ENCODE measurements at regions not wholly inside any gene's neighbourhood (a gene's known extent, or its start where the extent isn't known, plus 50 kb on each side); places are given as distances from the start of the nearest gene placed in this dataset.
"Not testable (repeated sequence)": the region's sequence is repeated elsewhere in the genome, so short reads cannot be mapped to it uniquely, and the experiment has no call there.

DNA sequence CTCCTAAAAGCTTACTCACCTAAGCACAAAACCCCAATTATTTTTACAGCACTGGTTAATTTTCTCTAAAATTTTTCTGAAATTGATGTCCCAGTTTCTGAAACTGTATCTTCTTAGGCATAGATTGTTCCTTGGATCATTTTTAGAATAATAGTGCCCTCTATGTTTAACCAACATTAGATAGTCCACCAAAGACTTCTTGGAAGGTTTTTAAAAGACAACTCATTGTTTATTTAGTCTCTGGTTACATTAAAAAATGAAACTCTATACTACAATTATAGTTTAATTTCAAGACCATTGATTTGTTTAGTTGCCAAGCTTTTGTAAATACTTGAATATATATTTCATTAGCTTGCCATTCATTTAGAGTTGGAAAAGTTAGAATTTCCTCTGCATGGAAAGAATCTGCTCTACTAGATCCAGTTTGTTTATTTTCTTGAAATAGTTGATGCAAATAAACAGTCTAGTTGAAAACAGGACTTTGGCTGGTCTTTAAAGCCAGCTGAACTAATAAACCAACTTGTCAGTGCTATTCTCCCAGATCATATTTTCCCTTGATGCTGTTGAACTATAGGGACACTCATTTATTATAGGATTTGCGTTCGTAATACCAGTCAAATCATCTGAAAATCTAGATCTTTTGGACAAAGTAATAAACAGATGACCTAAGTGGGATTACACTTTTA is 990.5 kb downstream of the TLE1 start:
- no peak for DNase-seq

DNA sequence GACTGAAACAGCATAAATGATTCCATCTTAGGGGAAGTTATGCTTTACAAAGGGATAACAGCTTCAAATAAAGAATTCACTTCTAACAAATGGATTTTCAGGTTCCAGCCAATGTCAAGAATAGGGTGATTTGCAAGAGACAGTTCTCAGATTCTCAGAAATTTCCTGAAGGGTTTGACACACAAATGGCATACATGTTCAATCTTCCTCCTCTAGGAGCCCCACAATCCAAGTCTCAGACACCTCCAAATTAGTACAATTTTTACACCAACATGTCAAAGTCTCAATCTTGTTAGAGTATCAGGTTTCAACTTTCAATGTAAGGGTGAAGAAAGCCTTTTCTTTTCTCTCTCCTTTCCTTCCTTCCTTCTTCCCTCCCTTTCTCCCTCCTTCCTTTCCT is 996.6 kb downstream of the TLE1 start:
- DNase-seq: no peak

- no peak for DNase-seq
These were observed 998.1 kb downstream of the TLE1 start for GRCh38 chr9:80691229-80691628.

DNA sequence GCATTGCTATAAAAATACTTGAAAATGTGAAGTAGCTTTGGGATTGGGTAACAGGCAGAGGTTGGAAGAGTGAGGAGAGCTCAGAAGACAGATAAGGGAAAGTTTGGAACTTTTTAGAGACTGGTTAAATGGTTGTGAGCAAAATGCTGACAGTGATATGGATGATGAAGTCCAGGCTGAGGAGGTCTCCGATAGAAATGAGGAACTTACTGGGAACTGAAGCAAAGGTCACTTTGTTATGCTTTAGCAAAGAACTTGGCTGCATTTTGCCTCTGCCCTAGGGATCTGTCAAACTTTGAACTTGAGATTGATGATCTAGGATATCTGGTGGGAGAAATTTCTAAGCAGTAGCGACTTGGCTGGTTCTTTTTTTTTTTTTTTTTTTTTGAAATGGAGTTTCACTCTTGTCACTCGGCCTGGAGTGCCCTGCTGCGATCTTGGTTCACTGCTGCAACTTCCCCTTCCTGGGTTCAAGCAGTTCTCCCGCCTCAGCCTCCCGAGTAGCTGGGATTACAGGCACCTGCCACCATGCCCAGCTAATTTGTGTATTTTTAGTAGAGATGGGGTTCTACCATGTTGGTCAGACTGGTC is 998.9 kb downstream of the TLE1 start:
- no peak for DNase-seq

- no peak for DNase-seq
These were observed 1009.4 kb downstream of the TLE1 start for GRCh38 chr9:80679916-80680315.

DNA sequence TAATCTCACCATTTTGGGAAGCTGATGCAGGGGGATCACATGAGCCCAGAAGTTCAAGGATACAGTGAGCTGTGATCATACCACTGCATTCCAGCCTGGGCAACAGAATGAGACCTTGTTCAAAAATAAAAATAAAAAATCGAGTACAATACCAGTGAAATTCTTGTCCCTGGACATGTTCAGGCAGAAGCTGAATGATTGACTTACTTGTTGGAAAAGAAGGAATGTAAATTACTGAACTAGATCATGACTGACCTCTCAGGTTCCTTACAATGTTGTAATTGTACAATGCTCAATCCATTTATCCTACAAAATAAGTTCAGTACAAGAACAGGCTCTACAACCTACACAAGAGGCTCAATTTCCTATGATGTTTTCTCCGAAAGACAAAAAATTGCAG is 1010.4 kb downstream of the TLE1 start:
- DNase-seq: no peak

DNA sequence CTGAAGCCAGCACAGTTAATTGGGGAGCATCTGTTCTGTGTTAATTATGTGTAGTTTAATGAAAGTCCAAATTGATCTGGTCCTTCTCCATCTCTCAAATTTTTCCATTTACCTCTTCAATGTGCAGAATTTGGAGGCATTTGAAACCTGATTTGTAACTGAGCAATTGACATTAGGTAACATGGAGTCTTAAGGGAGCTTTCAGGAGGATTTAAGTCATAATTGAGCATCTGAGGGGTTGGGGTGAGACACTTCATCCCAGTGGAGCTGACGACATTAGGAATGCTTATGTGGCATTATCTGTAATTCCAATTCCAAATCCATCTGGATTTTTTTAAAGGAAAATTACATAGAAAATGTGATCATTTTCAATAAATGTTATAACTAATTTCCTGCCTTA is 1015.9 kb downstream of the TLE1 start:
- DNase-seq: no peak

- DNase-seq: no peak
These were observed 1023.9 kb downstream of the TLE1 start for GRCh38 chr9:80665479-80665878.

DNA sequence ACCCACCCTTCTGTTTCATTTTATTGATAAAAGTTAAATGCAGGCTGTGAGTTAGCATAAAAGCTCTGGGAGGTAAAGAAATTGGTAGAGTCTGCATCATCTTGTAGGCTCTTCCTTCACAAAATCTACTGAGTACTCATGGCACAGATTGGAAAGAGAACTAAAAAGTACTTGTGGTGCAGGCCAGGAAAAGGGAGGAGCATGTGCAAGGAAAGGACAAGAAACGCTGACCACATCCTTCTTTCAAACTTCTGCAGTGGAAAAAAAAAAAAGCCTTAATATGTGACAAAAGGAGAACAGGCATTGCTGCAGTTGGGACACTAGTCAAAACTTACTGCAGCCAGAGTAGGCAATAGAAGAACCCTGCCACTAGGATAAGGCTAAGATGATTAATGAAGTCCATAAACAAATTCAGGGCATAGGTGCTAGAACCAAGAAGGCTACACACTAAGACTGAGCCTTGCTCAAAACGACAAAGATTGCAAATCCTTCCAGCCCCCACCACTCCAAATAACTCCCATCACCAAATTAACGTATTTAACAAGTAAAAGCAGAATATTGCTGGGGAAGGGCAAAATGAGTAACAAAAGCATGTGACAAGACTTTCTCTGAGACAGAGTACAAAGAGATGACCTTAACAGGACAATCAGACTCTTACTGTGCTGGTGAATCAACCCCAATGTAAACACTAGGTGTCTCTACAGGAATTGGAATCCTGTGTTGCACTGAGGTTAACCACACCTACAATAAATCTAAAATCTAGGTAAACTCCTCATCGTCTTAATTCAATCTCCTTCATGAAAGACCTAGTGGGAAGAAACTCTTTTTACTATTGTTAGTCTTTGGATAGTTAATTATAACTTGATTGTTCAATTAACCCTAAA is 1024.8 kb downstream of the TLE1 start:
- no peak for DNase-seq

- DNase-seq: not testable (repeated sequence)
These were observed 1029.6 kb downstream of the TLE1 start for GRCh38 chr9:80659751-80660150.

GRCh38 chr9:80651044-80651443 is 1038.3 kb downstream of the TLE1 start:
- peak in 1 of 2 experiments; percentile 70 for DNase-seq

DNA sequence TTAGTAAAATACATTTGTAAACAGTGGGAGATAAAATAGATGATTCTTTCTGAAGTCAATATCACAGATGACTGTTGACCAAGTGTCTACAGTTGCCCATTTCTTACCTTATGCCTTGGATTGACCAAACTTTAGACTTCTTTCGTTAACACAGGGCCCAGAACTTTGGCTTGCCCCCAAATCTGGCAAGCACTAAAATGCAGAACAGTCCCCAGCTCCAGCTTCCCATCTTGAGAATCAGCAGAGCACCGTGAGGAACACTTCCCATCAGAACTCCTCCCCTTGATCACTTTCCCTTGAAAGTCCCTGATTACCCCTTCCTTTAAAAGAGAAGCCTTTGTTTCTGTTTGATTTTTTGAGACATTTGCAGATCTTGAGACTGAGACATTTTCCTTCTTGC is 1039.9 kb downstream of the TLE1 start:
- no peak for DNase-seq

DNA sequence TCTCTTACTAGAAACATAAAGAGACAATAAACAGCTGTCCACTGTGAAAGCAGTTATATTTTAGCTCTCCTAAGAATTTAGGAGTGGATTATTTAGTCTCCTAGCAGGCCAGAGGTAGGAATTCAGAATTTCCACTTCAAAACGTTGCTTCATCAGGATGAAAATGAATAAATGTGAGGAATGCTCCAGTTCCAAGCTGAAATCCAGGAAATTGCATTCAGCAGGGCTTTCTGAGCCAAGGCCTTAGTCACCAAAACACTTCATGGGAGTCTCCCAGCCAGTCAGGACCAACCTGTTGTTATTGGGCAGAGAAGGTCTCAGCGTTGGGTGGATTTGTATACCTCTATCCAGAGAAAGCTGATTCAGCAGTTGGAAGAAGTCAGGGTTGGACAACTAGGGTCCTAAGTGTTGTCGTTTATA is 1040.3 kb downstream of the TLE1 start:
- peak in 1 of 2 experiments; percentile 7 for DNase-seq

GRCh38 chr9:80648336-80648735 is 1041.0 kb downstream of the TLE1 start:
- DNase-seq: no peak

GRCh38 chr9:80646211-80646610 is 1043.1 kb downstream of the TLE1 start:
- DNase-seq: no peak

DNA sequence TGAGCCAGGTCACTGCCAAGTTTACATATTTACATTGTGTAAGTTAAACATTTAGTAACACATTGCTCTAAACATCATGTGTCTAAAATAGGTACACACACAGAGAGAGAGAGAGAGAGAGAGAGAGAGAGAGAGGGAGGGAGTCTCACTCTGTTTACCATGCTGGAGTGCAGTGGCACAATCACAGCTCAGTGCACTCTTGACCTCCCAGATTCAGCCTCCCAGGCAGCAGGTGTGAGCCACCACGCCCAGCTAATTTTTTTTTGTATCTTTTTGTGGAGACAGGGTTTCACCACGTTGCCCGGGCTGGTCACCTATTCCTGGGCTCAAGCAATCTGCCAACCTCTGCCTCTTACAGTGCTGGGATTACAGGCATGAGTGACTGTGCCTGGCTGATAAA is 1045.3 kb downstream of the TLE1 start:
- no peak for DNase-seq

- no peak for DNase-seq
These were observed 1054.3 kb downstream of the TLE1 start for GRCh38 chr9:80635065-80635464.

GRCh38 chr9:80632041-80632440 is 1057.3 kb downstream of the TLE1 start:
- no peak for DNase-seq

- DNase-seq: no peak
These were observed 1050.7 kb downstream of the TLE4 start for GRCh38 chr9:80622508-80622907.

- no peak for DNase-seq
These were observed 1047.6 kb downstream of the TLE4 start for GRCh38 chr9:80619356-80619755.

DNA sequence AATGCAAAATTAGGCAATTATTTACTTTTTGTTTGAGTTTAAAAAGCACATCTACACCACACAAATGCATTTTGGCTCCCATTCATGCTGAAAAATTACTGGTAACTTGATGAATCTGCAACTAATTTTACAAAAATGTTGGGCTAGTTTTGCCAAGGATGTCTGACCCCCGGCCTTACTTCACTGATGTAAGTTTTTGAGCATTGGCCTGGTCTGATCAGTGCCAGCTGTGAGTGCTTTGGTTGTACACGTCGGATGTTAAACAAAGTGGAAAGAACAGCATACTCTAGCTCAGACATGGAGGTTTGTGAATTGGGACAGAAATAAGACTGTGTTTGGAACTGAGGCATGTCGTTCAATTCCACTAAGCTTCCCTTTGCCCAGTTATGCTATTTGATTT is 1044.2 kb downstream of the TLE4 start:
- DNase-seq: peak in 1 of 2 experiments; percentile 17

DNA sequence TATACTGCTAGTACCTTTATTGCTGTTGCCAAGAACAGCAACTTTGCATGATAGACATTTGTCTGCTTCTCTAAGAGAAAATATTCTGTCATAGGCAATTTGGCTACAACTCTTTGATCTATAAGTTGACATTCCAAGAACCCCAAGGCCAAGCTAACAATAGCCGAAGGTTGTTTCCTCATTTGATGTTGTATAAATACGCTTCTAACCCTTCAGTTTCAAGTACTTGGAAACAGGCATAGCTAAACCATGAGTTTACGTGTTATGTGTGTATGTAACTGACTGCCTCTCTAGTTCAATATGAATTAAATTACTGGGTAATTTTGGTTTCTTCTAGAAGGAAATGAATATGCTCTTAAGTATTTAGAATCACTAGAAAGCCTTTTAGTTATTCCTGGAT is 1034.0 kb downstream of the TLE4 start:
- DNase-seq: no peak

GRCh38 chr9:80605129-80605528 is 1033.4 kb downstream of the TLE4 start:
- peak in 1 of 2 experiments; percentile 22 for DNase-seq

DNA sequence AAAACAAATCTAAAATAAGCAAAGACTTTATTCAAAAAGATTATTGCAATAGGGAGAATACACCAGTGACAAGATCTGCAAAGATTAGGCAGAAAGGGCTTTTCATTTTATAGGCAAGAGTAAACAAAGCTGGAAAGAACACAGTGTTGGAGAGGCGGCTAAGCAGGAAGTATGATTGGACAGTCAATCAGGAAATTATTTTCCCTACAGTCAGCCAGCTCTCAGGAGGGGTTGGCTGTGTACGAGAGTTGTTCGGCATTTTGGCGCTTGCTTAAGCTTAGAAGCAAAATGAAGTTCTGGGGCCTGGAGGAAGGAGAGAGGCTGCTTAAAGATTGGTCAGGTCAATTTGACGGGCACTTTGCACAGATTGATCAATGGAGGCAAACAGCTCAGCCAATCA is 1030.5 kb downstream of the TLE4 start:
- no peak for DNase-seq

All from NCI-H446 (cell line).